Testis (tissue), 2 donors: ENCODE measurements at regions not wholly inside any gene's neighbourhood (a gene's known extent, or its start where the extent isn't known, plus 50 kb on each side); places are given as distances from the start of the nearest gene placed in this dataset.
A peak's percentile ranks its signal among the peaks of the same experiment; 100 is the strongest.

Source experiments
- POLR2A ChIP-seq: fragments of 450-650 bp; IDR thresholded peaks from one replicate; pipeline ENCODE4 v1.6.1; 2017; ENCODE audit warnings: antibody characterized with exemption, mild to moderate bottlenecking, moderate library complexity
- TF ChIP-seq, protein P1 (sequence below), 3 experiments: fragments of 450-650 bp in 2 of 3; fragments of 200-600 bp in 1 of 3; sonication (generic) in 1 of 3; IDR thresholded peaks; one replicate each; pipeline ENCODE4 v1.5.1; 2016 to 2019; ENCODE audit warnings: antibody characterized with exemption in 3 of 3, mild to moderate bottlenecking in 2 of 3, moderate library complexity in 1 of 3

DNA sequence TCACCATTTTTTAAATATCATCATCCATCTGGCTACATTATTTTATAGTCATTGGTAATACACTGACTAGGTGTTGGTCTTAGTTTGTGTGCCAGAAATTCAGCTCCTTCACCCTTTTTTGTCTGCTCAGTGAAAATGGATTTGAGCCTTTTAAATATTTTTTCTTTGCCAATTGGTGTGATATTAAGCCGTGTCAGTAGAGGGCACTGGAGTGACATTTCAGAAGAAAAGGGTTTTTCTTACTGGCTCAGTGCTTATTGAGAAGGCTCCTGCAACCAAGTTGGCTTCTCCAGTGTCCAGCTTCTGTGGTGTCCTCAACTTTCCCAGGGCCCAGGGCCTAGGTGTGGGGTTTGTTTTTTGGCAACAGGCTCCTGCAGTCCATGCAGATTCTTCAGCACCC lies 546.6 kb downstream of the DACH1 start:
- TF ChIP-seq, protein P1, sequence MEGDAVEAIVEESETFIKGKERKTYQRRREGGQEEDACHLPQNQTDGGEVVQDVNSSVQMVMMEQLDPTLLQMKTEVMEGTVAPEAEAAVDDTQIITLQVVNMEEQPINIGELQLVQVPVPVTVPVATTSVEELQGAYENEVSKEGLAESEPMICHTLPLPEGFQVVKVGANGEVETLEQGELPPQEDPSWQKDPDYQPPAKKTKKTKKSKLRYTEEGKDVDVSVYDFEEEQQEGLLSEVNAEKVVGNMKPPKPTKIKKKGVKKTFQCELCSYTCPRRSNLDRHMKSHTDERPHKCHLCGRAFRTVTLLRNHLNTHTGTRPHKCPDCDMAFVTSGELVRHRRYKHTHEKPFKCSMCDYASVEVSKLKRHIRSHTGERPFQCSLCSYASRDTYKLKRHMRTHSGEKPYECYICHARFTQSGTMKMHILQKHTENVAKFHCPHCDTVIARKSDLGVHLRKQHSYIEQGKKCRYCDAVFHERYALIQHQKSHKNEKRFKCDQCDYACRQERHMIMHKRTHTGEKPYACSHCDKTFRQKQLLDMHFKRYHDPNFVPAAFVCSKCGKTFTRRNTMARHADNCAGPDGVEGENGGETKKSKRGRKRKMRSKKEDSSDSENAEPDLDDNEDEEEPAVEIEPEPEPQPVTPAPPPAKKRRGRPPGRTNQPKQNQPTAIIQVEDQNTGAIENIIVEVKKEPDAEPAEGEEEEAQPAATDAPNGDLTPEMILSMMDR (IDR thresholded peaks at IDR 0.05) = peak in 2 of 3 experiments; percentile 19 to 33
- TF ChIP-seq POLR2A = no peak
